Mesodermal cell (in vitro differentiated cells): ENCODE measurements at regions not wholly inside any gene's neighbourhood (a gene's known extent, or its start where the extent isn't known, plus 50 kb on each side); places are given as distances from the start of the nearest gene placed in this dataset.

Experiments
- H3K27ac ChIP-seq: 2 replicates; pipeline ENCODE4 v1.7.0; 2013; ENCODE audit warnings: mild to moderate bottlenecking, low read depth, low read length, moderate library complexity; ENCODE audit not compliant: severe bottlenecking
- H3K36me3 ChIP-seq: 2 replicates; pipeline ENCODE4 v1.7.1; 2013; ENCODE audit warnings: mild to moderate bottlenecking, low read length, moderate library complexity; ENCODE audit not compliant: control insufficient read depth, insufficient read depth
- H3K4me1 ChIP-seq: one replicate; pipeline ENCODE4 v1.7.1; 2013; ENCODE audit warnings: mild to moderate bottlenecking, low read length; ENCODE audit not compliant: insufficient read depth, control insufficient read depth, poor library complexity, severe bottlenecking
- H3K4me3 ChIP-seq: 2 replicates; pipeline ENCODE4 v1.7.0; 2013; ENCODE audit warnings: low read length, control low read depth, mild to moderate bottlenecking; ENCODE audit not compliant: insufficient read depth, poor library complexity, severe bottlenecking; ENCODE audit errors: extremely low read depth
- H3K9me3 ChIP-seq: 2 replicates; pipeline ENCODE4 v1.7.1; 2013; ENCODE audit warnings: mild to moderate bottlenecking, low read length, moderate library complexity; ENCODE audit not compliant: control insufficient read depth
- WGBS, 2 experiments: methylation state at CpG; one replicate each; pipeline ENCODE4 v1.1.5; 2013; ENCODE audit warnings: missing lambda C conversion rate in 2 of 2; ENCODE audit not compliant: insufficient coverage in 2 of 2; 5-methylcytosine and 5-hydroxymethylcytosine counted together

- WGBS, 2 experiments: no CpG with 5 or more reads among the region's 1 CpG
- Histone ChIP-seq H3K27ac (no peak overlapping the region), H3K9me3 (no peaks in the 10 kb centered on the region), H3K36me3 (no peaks in the 10 kb centered on the region), H3K4me3 (no peak overlapping the region), H3K4me1 (no peaks in the 10 kb centered on the region)
These were observed 83.2 kb upstream of the RND3 start for GRCh38 chr2:150570712-150571111.

GRCh38 chr2:150569761-150570160 lies 82.3 kb upstream of the RND3 start:
- WGBS, 2 experiments: 86 to 100% methylated on average over 3 of the region's 4 CpGs
- H3K4me3 ChIP-seq: no peak overlapping the region
- H3K9me3 ChIP-seq: no peaks in the 10 kb centered on the region
- H3K36me3 ChIP-seq: no peaks in the 10 kb centered on the region
- no peak overlapping the region for H3K27ac ChIP-seq
- no peaks in the 10 kb centered on the region for H3K4me1 ChIP-seq

DNA sequence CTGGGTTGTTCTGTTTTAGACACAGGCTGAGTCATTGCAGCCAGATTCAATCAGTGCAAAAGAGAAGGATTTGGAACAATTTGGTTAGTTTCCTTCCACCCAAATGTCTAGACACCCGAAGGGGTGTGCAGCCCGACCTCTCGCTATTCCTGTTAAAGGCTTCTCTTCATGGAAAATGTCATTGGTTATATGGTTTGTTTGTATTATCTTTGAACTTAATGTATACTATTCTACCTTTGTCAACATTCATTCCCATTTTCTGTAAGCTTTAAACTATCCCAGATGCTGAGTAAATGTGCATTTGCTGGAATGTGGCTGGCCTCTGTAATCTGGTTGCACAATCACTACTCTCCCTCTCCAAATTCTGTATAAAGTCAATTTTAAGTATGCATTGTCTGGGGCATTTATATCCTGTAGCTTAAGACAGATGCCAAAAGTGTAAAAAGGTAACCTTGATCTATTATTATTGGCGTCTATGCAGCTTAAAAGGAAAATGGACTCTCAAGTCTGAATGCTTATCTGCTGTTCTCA lies 80.4 kb upstream of the RND3 start:
- Histone ChIP-seq H3K9me3 (no peaks in the 10 kb centered on the region), H3K36me3 (no peaks in the 10 kb centered on the region), H3K4me1 (no peaks in the 10 kb centered on the region), H3K4me3 (no peak overlapping the region), H3K27ac (peak overlapping the region; percentile 12)
- 95 to 100% methylated on average over 1 to 3 of the region's 4 CpGs for WGBS, 2 experiments

GRCh38 chr2:150566289-150566688 lies 78.8 kb upstream of the RND3 start:
- no peak overlapping the region for H3K4me3 ChIP-seq
- no peaks in the 10 kb centered on the region for H3K9me3 ChIP-seq
- 100% methylated on average over 1 of the region's 3 CpGs for WGBS, 2 experiments
- no peaks in the 10 kb centered on the region for H3K4me1 ChIP-seq
- H3K36me3 ChIP-seq: no peaks in the 10 kb centered on the region
- H3K27ac ChIP-seq: no peak overlapping the region

DNA sequence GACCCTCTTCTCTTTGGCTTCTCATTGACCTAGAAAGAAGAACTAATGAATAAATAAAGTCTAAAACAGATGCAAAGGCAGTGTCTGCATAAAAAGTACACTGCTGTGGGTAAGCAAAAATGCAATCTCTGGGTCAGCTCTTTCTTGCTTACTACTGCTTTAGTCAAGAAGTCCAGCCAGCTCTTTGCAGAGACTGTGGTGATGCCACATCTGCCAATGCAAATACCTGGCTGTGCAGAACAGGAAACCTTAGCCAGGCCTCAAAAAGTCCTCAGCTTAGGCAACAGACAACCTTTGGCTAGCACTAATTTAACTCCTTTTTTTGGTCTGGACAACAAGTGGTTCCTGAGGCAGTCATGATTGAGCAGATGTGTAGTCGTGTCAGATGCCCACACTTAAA lies 73.6 kb upstream of the RND3 start:
- no peaks in the 10 kb centered on the region for H3K36me3 ChIP-seq
- H3K9me3 ChIP-seq: no peaks in the 10 kb centered on the region
- no peaks in the 10 kb centered on the region for H3K4me1 ChIP-seq
- no peak overlapping the region for H3K4me3 ChIP-seq
- WGBS, 2 experiments: 60 to 71% methylated on average over 1 of the region's 1 CpG
- no peak overlapping the region for H3K27ac ChIP-seq

DNA sequence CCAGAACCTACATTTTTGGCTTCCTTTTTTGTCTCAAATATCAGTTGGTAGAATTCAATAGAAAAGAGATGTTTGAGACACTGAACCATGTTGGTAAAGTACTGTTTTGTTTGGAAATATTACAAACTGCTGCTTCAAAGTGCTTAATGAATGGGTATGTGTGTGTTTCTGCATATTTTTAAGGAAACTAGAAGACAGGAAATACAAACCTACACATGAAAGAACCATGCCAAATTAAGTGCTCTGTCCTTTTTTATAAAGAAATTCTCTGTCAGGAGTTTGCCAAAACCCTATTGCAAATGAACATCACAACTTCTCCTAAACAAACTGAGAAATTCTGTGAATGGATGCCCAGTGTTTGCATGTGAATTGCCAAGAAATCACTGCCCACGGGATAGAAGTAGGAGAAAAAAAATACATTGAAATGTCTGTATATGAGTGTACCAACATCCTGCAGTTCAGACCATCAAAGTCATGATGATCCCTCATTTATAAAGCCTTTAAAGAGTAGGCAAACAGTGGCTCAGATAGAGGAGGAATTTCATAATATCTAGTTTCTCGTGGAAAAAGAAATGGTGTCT lies 69.6 kb upstream of the RND3 start:
- H3K4me3 ChIP-seq: no peak overlapping the region
- WGBS, 2 experiments: no CpG with 5 or more reads among the region's 2 CpGs
- H3K27ac ChIP-seq: no peak overlapping the region
- H3K36me3 ChIP-seq: no peaks in the 10 kb centered on the region
- H3K4me1 ChIP-seq: peaks cover 5% of the 10 kb centered on the region
- H3K9me3 ChIP-seq: no peaks in the 10 kb centered on the region

DNA sequence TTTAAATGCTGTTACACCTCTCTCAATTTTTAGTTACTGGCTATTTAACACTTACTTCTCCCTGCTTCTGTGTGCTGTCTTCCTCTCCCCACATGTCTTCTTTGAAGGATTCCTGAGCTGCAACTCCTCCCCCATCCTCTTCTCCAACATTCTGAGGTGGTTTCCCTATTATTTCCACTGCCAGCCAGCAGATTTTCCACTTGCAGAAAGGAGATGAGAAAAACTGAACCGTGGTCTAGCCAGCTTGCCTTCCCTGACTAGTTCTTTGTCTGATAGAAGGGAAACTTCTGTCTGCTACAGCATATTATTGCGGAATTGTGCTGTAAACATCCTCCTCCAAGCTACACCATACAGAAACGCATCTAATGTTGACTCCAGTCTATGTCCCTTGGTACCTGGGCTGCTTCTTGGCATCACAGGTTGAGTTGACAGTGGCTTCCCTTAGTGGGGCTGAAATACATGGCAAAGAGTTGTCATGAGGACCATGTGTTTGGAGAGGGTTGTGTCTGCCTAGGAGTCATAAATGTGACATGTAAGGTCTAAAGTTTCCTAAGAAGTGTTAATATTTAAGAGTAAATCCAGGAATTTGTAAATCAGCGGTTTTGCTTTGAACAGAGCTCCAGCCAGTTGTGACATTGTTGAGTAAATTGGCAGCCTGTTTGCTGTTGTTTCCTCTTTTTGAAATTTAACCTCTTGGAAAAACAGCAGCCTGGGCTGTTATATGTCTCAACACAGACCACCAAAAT lies 68.3 kb upstream of the RND3 start:
- H3K9me3 ChIP-seq: no peaks in the 10 kb centered on the region
- no peaks in the 10 kb centered on the region for H3K36me3 ChIP-seq
- WGBS, 2 experiments: 86 to 100% methylated on average over 1 of the region's 4 CpGs

DNA sequence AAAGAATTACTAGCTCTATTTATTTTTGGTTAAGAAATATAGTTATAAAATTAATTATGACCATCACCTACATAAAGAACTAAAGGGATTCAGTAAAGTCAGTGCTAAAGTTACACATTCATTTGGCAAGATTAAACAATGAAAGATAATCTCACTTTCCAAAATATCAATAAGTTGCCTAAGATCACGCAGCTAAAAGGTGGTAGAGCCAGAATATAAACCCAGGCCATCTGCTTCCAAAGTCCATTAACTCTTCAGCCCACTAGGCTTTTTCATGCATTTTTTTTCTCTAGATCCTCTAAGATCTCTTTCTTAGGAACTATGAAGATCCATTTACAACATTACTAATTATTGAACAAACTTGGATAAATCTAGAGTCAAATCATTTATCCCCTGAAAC lies 66.6 kb upstream of the RND3 start:
- Histone ChIP-seq H3K9me3 (no peaks in the 10 kb centered on the region), H3K36me3 (no peaks in the 10 kb centered on the region), H3K4me3 (no peak overlapping the region), H3K27ac (no peak overlapping the region), H3K4me1 (peaks cover 5% of the 10 kb centered on the region)
- 89 to 100% methylated on average over 1 of the region's 1 CpG for WGBS, 2 experiments

More for the DNA sequence above, 68.3 kb upstream of the RND3 start:
- H3K4me3 ChIP-seq: no peak overlapping the region
- H3K27ac ChIP-seq: no peak overlapping the region
- peaks cover 5% of the 10 kb centered on the region for H3K4me1 ChIP-seq

DNA sequence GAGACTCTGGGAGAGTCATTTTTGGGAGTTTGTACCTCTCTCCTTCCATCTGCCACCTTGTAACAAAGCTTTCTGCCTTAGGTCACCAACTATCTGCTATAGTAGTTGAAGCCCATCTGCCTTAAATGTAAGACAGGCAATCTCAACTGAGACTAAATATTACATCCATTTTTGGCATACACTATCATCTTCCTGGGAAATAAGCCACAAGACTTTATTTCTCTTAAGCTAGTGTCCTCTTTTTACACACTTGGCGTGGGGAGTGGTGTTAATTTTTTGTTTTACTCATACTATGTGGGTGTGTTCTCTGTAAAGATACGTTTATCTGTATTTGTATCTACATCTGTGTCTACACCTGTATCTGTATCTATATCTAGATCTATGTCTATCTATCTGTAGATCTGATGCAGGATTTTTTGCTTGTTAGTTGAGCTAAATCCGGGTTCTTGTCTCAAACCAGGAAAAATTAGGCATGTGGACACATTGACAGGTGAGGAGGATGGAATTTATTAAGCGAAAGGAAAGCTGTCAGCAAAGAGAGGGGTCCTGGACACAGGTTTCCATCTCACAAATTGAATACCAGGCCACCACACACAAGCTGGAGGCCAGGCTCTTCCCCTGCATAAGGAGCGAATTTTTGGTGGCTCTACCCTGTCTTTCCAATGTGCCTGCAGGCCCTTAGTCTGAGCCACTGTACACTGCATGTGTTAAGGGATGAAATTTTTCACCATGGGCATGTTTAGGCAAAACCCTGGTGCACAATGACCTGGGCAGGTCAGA lies 64.8 kb upstream of the RND3 start:
- Histone ChIP-seq H3K4me3 (no peak overlapping the region), H3K4me1 (peaks cover 5% of the 10 kb centered on the region), H3K36me3 (no peaks in the 10 kb centered on the region), H3K27ac (no peak overlapping the region), H3K9me3 (no peaks in the 10 kb centered on the region)
- WGBS, 2 experiments: 90% methylated on average over 2 of the region's 5 CpGs

- WGBS, 2 experiments: no CpG with 5 or more reads among the region's 2 CpGs
- Histone ChIP-seq H3K9me3 (no peaks in the 10 kb centered on the region), H3K4me3 (no peak overlapping the region), H3K27ac (no peak overlapping the region), H3K36me3 (no peaks in the 10 kb centered on the region), H3K4me1 (peaks cover 3% of the 10 kb centered on the region)
These were observed 61.9 kb upstream of the RND3 start for GRCh38 chr2:150549381-150549780.
